IPS-NIHi7 (cell line): ENCODE measurements at regions not wholly inside any gene's neighbourhood (a gene's known extent, or its start where the extent isn't known, plus 50 kb on each side); places are given as distances from the start of the nearest gene placed in this dataset.

ENCODE experiments used
- DNase-seq: peaks from one replicate; pipeline ENCODE4 v3.0.0; 2012; ENCODE audit warnings: mixed read lengths; ENCODE audit errors: extremely low spot score

DNA sequence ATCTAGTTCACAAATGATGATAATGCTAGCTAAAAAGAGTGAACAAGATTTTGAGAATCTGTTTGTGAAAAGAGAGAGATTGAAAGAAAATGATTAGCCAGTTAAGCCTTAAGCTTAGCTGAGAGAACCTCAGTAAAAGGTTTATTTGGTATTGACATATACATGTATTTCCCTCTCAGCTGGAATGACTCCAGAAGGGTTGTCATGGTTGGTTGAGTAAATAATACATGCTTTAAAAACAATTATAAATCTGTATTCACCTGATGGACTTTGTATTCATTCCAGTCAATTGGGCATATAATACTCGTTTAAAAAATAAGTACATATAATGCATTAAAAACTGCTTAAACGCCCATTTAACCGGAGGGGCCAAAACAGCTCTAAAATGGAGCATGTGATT lies 181.4 kb downstream of the GRB14 start:
- no peak for DNase-seq

DNA sequence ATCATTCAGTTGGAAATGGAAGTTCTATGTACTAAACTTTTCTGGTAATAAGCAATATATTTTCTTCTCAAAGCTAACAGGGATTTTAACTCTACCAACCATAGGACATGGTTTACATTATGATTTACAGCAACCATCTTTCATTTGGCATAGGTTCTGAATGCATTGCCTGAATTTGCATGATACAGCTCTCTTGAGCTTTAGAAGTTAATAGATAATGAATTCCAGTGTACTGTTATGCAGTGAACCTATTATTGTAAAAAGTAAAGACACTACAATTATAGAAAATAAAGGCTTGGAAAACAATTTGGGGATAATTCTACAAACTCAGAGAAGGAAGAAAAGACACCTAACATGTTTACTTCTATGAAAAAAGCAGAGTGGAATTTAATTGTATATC lies 182.0 kb downstream of the GRB14 start:
- DNase-seq, result no peak

DNA sequence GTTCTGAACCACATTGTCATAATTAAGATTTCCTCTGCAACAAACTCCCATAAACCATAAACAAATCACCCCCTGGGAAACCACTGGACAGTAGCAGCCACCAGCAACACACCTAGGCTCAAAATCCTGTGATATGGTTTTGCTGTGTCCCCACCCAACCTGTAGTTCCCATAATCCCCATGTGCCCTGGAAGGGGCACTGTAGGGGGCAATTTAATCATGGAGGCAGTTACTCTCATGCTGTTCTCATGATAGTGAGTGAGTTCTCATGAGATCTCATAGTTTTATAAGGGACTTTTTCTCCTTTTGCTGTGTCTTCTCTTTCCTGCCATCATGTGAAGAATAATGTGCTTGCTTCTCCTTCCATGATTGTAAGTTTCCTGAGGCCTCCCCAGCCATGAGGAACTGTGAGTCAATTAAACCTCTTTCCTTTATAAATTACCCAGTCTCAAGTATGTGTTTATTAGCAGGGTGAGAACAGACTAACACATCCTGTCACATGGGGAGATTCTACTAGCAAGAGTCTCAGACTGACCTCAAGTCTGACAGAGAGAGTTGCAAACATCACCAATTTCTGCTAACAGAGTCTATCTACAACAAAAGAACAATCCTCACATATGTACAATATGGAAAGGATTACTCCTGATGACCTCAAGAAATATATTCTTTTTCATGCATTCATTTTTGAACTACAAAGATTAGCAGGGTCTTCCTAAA lies 182.6 kb downstream of the GRB14 start:
- no peak for DNase-seq

DNA sequence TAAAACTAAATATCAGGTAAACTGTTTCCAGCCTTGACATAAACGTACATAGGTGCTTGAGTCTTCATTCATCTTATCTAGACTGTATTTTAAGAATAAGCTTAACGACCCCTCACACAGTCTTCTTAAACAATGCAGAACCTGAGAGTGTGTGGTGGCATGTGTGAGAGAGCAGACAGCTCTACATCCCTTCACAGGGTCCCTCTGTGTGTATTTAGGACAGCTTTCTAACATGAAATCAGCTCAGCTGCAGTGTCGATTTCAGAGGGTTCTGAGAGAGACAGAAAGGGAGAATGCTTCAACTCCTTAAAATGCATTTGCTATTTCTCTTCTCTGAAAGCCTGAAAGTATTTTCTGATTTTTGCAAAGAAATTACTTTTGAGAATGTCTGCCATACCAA lies 185.2 kb downstream of the GRB14 start:
- DNase-seq, result no peak

DNA sequence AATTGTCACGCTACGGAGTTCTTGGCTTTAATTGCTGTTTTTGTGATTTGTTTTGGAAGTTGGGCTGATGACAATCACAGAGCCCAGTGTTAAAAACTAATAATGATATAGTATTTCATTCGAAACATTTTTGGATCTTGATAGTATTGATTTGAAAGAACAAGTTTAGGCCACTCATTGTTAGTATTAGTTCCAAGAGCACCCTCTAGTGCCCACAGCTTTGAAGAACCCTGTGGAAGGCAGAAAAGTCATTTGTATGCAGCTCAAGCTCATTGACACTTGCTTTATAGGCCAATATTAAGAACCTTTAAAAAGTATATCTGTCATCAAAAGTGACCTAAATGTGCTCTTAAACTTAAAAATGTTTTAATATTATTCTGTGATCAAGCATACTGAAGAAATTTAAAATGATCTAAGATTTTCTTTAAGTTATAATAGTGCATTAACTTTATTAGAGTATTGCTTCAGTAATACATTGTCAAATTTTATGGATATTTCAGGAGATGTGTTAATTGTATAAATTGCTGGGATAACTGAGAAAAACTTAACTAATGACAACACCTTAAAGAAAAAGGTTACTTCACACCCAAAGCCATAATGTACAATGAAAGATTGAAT lies 191.0 kb downstream of the GRB14 start:
- peak; percentile 28 for DNase-seq

DNA sequence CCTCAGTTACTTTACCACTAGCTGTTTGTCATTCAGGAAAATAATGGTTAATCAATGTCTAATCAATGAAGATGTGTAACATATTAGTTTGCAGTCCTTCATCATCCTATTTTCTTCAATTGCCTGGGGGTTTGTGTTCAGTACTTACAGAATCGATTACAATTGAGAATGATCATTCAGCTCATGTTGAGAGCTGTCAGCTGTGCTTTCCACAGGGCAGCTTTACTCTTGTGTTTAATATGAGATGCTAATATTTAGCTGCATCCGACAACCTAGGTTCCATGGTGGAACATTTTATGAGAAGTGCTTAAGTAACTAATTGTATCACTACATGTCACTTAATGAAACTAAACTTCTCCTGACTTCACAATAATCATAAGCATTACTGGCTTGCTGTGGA lies 191.9 kb downstream of the GRB14 start:
- no peak for DNase-seq

DNA sequence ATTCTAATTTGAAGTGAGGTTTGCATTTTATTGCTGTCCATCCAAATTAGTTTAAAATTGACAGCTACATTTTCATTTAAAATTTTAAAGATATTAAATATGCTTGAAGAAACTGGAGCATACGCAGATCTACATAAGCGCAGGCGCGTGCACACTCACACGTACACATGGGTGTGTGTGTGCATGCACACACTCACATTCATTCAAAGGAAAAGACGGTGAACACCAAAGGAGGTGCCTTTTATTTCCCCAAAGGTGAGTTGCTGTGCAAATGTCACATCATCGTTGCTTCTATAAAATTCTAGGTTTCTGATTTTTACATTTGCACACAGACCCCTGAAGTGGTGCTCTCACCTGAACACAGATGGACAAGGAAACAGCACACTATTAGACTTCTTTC lies 194.2 kb downstream of the GRB14 start:
- DNase-seq, result no peak

DNA sequence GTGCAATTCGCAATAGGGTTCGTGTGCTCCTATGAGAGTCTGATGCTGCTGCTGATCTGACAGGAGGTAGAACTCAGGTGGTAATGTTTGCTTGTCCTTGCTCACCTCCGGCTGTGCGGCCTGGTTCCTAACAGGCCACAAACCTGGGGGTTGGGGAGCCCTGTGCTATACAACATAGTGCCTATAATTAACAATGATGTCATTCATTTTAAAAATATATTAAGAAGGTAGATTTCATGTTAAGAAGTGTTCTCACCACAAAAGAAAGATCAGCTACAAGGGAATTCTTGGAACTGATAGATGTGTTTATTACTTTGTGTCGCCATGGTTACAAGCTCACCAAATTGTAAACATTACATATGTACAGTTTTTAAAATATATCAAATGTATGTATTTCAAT lies 200.5 kb downstream of the GRB14 start:
- DNase-seq, result no peak

DNA sequence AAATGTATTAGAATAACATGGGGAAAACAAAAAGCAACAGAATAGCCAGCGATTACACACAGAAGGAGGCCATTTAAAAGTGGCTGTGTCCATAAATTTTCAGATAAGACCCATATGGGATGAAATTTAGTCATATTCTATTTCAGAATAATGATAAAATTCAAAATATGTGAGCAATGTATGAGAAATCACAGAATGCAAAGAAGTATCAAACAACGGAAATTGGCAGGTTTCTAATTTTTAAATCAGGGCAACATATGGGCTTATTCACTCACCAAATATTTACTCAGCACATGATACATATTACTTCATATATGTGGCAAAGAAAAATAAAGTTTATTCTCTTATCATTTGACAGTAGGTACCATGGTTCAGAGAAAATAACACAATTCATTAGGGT lies 208.5 kb downstream of the GRB14 start:
- DNase-seq, result no peak

DNA sequence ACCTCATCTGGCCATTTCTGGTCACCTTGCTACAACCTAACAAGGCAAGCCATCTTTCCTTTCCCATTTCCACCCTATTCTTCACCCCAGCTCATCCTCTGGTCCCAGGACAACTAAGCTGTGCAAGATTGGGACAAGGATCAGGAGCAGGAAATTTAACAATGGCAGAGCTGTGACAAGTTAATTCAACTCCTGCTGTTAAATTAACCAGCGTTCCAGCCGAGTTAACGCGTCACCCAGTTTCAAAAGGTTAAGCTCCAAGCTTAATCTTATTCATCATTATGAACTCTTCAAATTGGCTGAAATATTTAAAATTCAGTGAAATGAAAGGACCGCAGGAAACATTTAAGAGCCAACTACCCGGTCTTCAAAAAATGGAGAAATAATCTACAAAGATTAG lies 231.9 kb downstream of the GRB14 start:
- no peak for DNase-seq

DNA sequence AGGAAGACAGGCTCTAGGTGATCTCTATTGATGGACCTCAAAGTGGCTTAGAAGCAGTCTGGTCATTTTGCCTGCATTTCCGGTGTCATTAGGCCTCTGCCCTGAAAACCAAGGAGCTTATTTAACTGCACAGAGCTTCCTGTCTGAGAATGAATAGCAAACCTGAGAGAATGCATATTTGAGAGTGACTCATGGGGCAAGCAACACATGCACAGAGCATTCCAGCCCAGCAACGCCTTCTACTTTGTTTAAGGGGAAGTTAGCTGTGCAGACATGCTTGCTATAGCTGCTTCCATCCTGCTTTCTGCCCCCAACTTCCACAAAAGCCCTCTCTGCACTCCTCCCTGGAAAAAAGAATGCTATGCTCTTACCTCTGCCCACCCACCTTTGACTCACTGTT lies 232.8 kb downstream of the GRB14 start:
- DNase-seq, result peak; percentile 16

DNA sequence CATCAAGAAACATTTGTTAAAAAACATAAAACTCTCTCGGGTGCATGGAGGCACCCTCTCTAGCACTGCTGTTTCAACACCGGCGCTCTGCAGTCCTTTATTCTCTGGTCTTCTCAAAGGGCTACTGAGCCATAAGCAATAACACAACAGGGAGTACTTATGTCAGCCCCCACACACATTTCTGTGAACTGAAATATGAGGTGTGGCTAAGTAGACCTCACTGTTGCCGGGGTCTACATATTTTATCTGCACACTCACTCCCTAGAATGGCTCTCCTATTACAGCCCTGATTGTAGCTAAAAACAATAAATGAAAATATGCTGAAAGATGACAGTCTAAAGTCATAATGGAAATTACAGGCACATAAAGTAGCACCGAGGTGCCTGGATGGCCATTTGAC lies 235.1 kb downstream of the GRB14 start:
- no peak for DNase-seq

DNA sequence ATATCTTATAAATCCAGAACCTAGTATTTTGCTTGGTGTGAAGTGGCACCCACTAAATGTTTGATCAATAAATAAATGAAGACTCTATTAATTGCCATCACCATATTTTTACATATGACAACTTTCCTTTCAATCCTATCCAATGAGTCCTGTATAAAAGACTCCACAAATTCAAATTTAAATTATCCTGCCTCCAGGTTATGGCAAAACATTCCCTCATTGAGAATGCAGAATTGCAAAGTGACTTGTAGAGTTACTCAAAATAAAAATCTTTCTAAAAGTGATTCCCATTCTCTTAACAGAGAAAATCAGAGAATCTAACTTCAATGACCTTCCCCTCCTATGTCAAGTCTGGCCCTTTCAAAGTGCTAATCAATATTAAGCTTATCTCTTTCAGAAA lies 236.8 kb downstream of the GRB14 start:
- no peak for DNase-seq

DNA sequence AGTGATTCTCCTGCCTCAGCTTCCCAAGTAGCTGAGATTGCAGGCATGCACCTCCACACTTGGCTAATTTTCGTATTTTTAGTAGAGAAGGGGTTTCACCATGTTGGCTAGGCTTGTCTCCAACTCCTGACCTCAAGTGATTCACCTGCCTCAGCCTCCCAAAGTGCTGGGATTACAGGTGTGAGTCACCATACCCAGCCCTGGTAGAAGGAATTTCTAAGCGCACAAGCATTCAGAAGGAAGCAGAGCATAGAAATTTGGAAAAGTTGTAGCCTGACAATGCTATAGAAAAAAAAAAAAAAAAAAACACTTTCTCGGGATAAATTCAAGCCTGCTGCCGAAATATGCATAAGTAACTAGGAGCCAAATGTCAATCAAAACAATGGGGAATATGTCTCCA lies 249.4 kb downstream of the GRB14 start:
- no peak for DNase-seq

DNA sequence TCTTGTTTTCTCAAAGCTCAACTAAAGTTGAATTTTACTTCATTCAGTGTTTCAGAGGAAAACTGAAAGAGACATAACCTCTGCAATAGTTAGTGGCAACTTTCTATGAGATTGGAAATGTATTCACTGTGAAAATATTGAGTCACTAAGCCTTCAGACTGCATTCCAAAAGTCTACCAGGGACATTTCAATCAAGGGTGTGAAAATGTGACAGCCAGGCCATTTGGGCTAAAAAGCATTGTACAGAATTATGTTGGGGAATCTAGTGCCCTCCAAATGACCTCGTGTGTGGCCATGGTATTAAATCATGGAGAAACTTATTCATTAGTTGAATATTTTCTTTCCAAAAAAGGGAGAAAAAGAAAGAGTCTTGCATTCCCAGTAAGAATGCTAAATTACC lies 251.9 kb downstream of the GRB14 start:
- DNase-seq, result no peak

DNA sequence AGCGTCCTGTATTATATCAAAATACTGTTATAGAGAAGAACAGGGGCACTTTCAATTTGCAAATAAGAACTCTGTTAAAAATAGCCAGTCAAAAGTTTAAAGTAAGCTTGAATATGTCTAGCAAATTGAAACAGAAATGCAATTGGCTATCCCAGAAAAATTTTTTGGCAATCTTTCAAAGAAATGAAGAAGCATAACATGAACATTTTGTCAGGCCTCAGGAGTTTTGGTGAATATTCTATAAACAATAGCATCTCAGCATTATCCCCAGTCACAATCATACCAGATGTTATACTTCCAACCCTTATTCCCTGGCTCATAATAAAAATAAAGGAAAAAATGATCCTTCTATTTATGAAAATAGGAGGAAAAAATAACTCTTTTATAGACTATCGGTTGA lies 252.4 kb downstream of the GRB14 start:
- DNase-seq, result no peak

DNA sequence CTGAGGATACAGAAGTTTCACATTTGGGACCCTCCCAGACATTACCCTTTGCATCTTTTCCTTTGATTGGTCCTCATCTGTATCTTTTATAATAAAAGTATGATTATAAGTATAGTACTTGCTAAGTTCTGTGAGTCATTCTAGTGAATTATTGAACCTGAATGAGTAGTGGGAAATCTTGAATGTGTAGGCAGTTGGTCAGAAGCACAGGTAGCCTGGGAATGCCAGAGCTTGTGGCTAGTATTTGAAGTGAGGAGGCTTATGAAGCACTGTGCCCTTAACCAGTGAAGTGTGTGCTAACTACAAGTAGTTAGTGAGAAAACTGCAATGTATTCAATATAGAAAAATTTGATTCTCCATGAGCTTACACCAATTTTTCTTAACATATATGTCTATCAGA lies 257.6 kb downstream of the GRB14 start:
- DNase-seq, result no peak

DNA sequence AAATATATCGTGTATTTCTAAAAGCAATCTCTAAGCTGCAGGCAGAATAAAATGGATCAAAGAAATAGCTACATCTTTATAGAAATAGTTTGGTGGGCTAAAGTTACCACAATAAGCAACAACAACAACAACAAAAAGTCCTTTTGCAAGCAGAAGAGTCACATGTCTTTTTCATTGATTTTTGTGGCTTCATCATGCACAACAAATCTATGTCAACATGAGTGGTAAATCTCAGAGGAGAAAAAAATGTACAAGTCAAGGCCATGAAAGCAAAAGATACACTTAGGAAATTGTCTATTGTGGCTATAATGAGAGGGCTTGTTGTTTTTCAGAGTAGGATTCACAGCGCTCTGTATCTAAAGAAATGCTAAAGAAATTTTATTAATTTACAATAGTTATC lies 269.7 kb downstream of the GRB14 start:
- no peak for DNase-seq

DNA sequence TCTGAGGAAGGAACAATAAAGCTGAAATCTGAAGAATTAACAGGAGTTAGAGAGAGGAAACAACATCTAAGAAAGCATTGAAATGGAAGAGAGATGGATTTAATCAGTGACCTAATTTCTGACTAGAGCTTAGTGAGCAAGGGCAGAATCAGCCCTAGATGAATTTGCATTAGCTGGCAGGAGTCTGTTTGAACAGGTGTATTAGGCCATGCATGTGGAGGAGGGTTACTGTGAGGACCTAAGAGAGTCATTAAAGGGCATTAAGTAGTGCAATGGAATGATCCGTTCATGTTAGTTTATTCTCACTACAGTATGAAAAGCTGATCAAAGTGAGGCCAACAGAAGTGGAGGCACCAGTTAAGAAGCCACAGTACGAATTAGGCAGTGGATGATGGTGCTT lies 285.3 kb downstream of the GRB14 start:
- DNase-seq, result no peak

DNA sequence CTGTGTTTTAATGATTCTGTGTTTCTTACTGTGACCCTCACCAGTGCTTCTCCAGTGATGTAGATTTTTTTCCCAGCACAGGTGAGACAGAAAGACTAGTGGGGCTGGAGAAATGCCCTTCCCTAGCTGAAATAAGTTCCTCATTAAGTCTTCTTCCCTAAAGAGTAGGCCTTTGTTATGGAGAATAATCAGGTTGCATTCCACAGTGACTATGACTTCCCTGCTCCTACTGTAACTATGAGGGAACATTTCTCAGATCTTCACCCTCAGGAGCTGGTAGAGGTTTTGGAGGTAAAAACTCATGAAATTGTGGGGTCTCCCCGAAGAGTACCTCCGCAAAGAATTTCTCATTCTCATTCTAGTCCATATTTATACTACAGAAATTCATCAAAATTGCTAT lies 286.2 kb downstream of the GRB14 start:
- peak; percentile 14 for DNase-seq

DNA sequence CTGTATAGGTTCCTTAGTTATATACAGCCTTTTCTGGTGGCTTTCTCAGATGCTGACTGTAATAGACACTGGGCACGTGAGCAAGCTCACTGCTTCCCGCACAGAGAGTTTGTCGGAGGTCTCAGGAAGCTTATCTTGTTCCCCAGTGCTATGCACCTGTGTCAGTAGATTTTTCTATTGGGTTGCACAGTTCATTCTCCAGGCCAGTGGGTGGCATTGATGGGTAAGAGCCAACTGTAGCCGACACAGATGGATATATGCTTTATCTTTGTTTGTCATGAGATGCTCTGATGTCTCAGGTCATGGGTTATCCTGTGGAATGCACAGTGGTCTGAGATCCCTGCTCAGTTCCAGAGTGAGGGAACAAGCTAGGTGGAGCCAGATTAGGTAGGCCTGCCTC lies 293.0 kb downstream of the GRB14 start:
- no peak for DNase-seq

DNA sequence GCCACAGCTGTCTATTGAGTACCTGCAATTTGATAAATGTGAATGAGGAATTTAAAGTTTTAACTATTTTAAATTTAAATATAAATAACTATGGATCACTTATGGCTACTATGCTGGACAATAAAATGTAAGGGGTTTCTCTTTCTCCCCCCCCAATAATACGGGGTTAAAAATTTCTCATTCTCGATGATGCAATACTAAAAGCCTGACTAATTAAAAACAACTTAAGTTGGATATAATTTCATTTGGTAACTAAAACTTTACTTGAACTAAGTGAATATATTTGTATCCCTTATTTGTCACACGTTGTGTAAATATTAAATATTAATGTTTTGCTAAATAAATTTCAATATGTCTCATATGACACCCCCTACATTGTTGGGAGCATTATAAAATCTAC lies 297.3 kb downstream of the GRB14 start:
- DNase-seq, result no peak

DNA sequence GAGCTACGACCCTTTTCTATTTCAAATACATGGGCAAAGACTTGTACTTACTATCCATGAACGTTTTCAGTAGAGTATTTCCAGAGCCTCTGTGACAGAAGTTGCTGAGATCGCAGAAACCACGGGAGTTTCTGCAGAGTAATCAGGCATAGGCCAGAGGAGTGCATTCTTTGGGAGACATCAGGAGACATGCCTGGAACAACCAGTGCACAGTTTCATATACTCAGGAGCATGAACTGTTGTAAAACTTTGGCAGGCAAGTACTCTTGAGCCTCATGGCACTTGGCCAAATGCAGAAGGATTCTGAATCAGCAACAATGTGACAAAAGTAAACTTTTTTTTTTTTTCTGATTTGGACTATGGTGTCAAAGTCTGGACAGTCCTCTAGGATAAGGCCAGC lies 307.1 kb downstream of the GRB14 start:
- no peak for DNase-seq

DNA sequence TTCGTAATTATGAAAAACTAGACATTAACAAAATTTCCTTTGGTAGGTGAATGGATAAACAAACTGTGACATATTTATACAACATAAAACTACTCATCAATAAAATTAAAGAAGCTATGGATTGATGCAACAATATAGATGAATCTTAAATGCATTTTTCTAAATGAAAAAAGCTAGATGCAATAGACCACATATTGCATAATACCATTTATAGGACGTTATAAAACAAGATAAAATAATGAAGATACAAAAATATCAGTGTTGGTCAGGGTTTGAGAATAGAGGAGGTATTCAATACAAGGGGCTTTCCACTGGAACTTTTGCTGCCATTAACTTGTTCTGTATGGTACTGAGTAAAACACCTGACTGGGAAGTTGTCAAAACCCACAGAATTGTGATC lies 314.4 kb downstream of the GRB14 start:
- no peak for DNase-seq
